WTC11 (cell line): ENCODE measurements at regions not wholly inside any gene's neighbourhood (a gene's known extent, or its start where the extent isn't known, plus 50 kb on each side); places are given as distances from the start of the nearest gene placed in this dataset.

Experiments used
- ATAC-seq: fragments of 200-7000 bp; cut with Tn5 transposase; 2 replicates; pipeline ENCODE4 v1.10.0; 2021; ENCODE audit warnings: mild to moderate bottlenecking, moderate library complexity
- CTCF ChIA-PET: fragments of 300-600 bp; sonication (Branson Sonifier 250); formaldehyde crosslinking; loops from one replicate; lab custom pipeline; 2021; ENCODE audit warnings: antibody characterized with exemption; lab: Charles Lee
- POLR2A ChIA-PET: fragments of 350-600 bp; sonication (Branson Sonifier 250); formaldehyde crosslinking; loops from one replicate; lab custom pipeline; 2021; ENCODE audit warnings: antibody characterized with exemption; lab: Charles Lee
- DNase-seq: peaks from one replicate; pipeline ENCODE4 v3.0.0; 2021; ENCODE audit warnings: low spot score
- H3K27ac Mint-ChIP-seq: 2 replicates; pipeline ENCODE4 v1.8.0; 2021; ENCODE audit warnings: mixed read lengths
- H3K27me3 Mint-ChIP-seq: 2 replicates; pipeline ENCODE4 v1.8.0; 2021; ENCODE audit warnings: low read depth, mild to moderate bottlenecking, moderate library complexity, mixed read lengths
- H3K36me3 Mint-ChIP-seq: 2 replicates; pipeline ENCODE4 v1.8.0; 2021; ENCODE audit warnings: mixed read lengths
- H3K4me1 Mint-ChIP-seq: 2 replicates; pipeline ENCODE4 v1.8.0; 2022; ENCODE audit warnings: mixed read lengths
- H3K4me3 Mint-ChIP-seq: 2 replicates; pipeline ENCODE4 v1.8.0; 2021; ENCODE audit warnings: mild to moderate bottlenecking, moderate library complexity, mixed read lengths
- H3K9me3 Mint-ChIP-seq: 2 replicates; pipeline ENCODE4 v1.8.0; 2021; ENCODE audit warnings: mixed read lengths
- FOXP1 ChIP-seq: sonication (generic); formaldehyde crosslinking; IDR thresholded peaks from 2 replicates; pipeline ENCODE4 v1.8.0; 2022; ENCODE audit warnings: missing genetic modification reagents, mild to moderate bottlenecking, moderate library complexity, borderline replicate concordance
- KAT7 ChIP-seq: sonication (generic); formaldehyde crosslinking; IDR thresholded peaks from 2 replicates; pipeline ENCODE4 v1.8.1; 2023; ENCODE audit warnings: missing genetic modification reagents, mild to moderate bottlenecking, borderline replicate concordance
- NFE2L1 ChIP-seq: sonication (generic); formaldehyde crosslinking; IDR thresholded peaks from 2 replicates; pipeline ENCODE4 v1.8.1; 2023; ENCODE audit warnings: missing genetic modification reagents
- NR1H2 ChIP-seq: sonication (generic); formaldehyde crosslinking; IDR thresholded peaks from 2 replicates; pipeline ENCODE4 v1.9.0; 2021; ENCODE audit warnings: mild to moderate bottlenecking, moderate library complexity, missing genetic modification reagents
- OVOL2 ChIP-seq: fragments of 250-450 bp; sonication (Bioruptor Pico); IDR thresholded peaks from 2 replicates; pipeline ENCODE4 v1.9.0; 2021; ENCODE audit warnings: mild to moderate bottlenecking, borderline replicate concordance
- TP53 ChIP-seq: sonication (generic); formaldehyde crosslinking; IDR thresholded peaks from 2 replicates; pipeline ENCODE4 v1.8.1; 2023; ENCODE audit warnings: mild to moderate bottlenecking, missing genetic modification reagents
- ZNF121 ChIP-seq: sonication (generic); formaldehyde crosslinking; IDR thresholded peaks from 2 replicates; pipeline ENCODE4 v1.8.0; 2023; ENCODE audit warnings: missing genetic modification reagents
- TF ChIP-seq, protein P1 (sequence below): sonication (generic); formaldehyde crosslinking; IDR thresholded peaks from 2 replicates; pipeline ENCODE4 v1.8.0; 2022; ENCODE audit warnings: mild to moderate bottlenecking, missing genetic modification reagents
- TF ChIP-seq, protein P2 (sequence below): sonication (generic); formaldehyde crosslinking; conservative IDR thresholded peaks from 2 replicates; pipeline ENCODE4 v1.8.1; 2023; ENCODE audit warnings: mild to moderate bottlenecking, low read depth, missing genetic modification reagents, moderate library complexity
- TF ChIP-seq, protein P3 (sequence below): fragments of 250-450 bp; sonication (Bioruptor Pico); IDR thresholded peaks from 2 replicates; pipeline ENCODE4 v1.9.0; 2021; ENCODE audit warnings: moderate library complexity, mild to moderate bottlenecking, inconsistent platforms, borderline replicate concordance
- TF ChIP-seq, protein P4 (sequence below): sonication (generic); formaldehyde crosslinking; IDR thresholded peaks from 2 replicates; pipeline ENCODE4 v1.8.0; 2022; ENCODE audit warnings: mild to moderate bottlenecking, missing genetic modification reagents
- TF ChIP-seq, protein P5 (sequence below): sonication (generic); formaldehyde crosslinking; conservative IDR thresholded peaks from 2 replicates; pipeline ENCODE4 v1.8.1; 2022; ENCODE audit warnings: mild to moderate bottlenecking, missing genetic modification reagents
- TF ChIP-seq, protein P6 (sequence below): sonication (generic); formaldehyde crosslinking; IDR thresholded peaks from 2 replicates; pipeline ENCODE4 v1.8.0; 2022; ENCODE audit warnings: missing genetic modification reagents
- TF ChIP-seq, protein P7 (sequence below): sonication (generic); formaldehyde crosslinking; IDR thresholded peaks from 2 replicates; pipeline ENCODE4 v1.8.1; 2022; ENCODE audit warnings: missing genetic modification reagents, borderline replicate concordance
- TF ChIP-seq, protein P8 (sequence below): sonication (generic); formaldehyde crosslinking; IDR thresholded peaks from 2 replicates; pipeline ENCODE4 v1.8.1; 2022; ENCODE audit warnings: low read depth, mild to moderate bottlenecking, moderate library complexity, missing genetic modification reagents, borderline replicate concordance

DNA sequence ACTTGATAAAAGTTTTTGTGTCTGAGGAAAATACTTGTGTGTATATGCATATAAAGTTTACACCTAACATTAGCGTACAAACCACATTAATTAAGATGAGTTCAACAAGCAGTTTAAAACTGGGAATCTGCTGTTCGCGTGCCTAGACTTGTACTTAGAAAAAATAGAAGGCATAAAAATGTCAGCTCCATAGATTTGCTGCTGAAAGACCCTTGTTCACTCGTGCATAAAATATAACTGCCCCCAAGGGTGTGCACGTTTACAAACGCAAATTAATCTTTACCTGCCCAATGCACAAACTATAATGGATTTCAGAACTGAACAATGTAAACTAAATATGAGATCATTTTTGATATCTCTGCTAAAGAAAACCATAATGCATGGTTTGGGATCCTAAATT is 392.3 kb upstream of the ADGRL2 start:
- Mint-ChIP-seq H3K4me1 (peaks cover 68% of the 10 kb centered on the region), H3K27ac (no peak overlapping the region), H3K27me3 (no peaks in the 10 kb centered on the region), H3K36me3 (no peaks in the 10 kb centered on the region), H3K4me3 (no peak overlapping the region), H3K9me3 (no peaks in the 10 kb centered on the region)
- ChIA-PET CTCF (no interaction called here), POLR2A (no interaction called here)
- ATAC-seq = no peak
- TF ChIP-seq, protein P1, sequence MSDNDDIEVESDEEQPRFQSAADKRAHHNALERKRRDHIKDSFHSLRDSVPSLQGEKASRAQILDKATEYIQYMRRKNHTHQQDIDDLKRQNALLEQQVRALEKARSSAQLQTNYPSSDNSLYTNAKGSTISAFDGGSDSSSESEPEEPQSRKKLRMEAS (CRISPR knock-in tag) = no peak
- TF ChIP-seq, protein P2, sequence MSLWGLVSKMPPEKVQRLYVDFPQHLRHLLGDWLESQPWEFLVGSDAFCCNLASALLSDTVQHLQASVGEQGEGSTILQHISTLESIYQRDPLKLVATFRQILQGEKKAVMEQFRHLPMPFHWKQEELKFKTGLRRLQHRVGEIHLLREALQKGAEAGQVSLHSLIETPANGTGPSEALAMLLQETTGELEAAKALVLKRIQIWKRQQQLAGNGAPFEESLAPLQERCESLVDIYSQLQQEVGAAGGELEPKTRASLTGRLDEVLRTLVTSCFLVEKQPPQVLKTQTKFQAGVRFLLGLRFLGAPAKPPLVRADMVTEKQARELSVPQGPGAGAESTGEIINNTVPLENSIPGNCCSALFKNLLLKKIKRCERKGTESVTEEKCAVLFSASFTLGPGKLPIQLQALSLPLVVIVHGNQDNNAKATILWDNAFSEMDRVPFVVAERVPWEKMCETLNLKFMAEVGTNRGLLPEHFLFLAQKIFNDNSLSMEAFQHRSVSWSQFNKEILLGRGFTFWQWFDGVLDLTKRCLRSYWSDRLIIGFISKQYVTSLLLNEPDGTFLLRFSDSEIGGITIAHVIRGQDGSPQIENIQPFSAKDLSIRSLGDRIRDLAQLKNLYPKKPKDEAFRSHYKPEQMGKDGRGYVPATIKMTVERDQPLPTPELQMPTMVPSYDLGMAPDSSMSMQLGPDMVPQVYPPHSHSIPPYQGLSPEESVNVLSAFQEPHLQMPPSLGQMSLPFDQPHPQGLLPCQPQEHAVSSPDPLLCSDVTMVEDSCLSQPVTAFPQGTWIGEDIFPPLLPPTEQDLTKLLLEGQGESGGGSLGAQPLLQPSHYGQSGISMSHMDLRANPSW (CRISPR knock-in tag) = no peak
- TF ChIP-seq FOXP1 (CRISPR knock-in tag) (no peak), TP53 (CRISPR knock-in tag) (no peak), NR1H2 (CRISPR knock-in tag) (no peak), ZNF121 (CRISPR knock-in tag) (no peak), OVOL2 (no peak), KAT7 (CRISPR knock-in tag) (no peak), NFE2L1 (CRISPR knock-in tag) (no peak)
- TF ChIP-seq, protein P3, sequence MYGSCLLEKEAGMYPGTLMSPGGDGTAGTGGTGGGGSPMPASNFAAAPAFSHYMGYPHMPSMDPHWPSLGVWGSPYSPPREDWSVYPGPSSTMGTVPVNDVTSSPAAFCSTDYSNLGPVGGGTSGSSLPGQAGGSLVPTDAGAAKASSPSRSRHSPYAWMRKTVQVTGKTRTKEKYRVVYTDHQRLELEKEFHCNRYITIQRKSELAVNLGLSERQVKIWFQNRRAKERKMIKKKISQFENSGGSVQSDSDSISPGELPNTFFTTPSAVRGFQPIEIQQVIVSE (CRISPR knock-in tag) = no peak
- TF ChIP-seq, protein P4, sequence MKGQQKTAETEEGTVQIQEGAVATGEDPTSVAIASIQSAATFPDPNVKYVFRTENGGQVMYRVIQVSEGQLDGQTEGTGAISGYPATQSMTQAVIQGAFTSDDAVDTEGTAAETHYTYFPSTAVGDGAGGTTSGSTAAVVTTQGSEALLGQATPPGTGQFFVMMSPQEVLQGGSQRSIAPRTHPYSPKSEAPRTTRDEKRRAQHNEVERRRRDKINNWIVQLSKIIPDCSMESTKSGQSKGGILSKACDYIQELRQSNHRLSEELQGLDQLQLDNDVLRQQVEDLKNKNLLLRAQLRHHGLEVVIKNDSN = no peak
- TF ChIP-seq, protein P5, sequence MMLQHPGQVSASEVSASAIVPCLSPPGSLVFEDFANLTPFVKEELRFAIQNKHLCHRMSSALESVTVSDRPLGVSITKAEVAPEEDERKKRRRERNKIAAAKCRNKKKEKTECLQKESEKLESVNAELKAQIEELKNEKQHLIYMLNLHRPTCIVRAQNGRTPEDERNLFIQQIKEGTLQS (CRISPR knock-in tag) = no peak
- TF ChIP-seq, protein P6, sequence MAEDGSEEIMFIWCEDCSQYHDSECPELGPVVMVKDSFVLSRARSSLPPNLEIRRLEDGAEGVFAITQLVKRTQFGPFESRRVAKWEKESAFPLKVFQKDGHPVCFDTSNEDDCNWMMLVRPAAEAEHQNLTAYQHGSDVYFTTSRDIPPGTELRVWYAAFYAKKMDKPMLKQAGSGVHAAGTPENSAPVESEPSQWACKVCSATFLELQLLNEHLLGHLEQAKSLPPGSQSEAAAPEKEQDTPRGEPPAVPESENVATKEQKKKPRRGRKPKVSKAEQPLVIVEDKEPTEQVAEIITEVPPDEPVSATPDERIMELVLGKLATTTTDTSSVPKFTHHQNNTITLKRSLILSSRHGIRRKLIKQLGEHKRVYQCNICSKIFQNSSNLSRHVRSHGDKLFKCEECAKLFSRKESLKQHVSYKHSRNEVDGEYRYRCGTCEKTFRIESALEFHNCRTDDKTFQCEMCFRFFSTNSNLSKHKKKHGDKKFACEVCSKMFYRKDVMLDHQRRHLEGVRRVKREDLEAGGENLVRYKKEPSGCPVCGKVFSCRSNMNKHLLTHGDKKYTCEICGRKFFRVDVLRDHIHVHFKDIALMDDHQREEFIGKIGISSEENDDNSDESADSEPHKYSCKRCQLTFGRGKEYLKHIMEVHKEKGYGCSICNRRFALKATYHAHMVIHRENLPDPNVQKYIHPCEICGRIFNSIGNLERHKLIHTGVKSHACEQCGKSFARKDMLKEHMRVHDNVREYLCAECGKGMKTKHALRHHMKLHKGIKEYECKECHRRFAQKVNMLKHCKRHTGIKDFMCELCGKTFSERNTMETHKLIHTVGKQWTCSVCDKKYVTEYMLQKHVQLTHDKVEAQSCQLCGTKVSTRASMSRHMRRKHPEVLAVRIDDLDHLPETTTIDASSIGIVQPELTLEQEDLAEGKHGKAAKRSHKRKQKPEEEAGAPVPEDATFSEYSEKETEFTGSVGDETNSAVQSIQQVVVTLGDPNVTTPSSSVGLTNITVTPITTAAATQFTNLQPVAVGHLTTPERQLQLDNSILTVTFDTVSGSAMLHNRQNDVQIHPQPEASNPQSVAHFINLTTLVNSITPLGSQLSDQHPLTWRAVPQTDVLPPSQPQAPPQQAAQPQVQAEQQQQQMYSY (CRISPR knock-in tag) = no peak
- TF ChIP-seq, protein P7, sequence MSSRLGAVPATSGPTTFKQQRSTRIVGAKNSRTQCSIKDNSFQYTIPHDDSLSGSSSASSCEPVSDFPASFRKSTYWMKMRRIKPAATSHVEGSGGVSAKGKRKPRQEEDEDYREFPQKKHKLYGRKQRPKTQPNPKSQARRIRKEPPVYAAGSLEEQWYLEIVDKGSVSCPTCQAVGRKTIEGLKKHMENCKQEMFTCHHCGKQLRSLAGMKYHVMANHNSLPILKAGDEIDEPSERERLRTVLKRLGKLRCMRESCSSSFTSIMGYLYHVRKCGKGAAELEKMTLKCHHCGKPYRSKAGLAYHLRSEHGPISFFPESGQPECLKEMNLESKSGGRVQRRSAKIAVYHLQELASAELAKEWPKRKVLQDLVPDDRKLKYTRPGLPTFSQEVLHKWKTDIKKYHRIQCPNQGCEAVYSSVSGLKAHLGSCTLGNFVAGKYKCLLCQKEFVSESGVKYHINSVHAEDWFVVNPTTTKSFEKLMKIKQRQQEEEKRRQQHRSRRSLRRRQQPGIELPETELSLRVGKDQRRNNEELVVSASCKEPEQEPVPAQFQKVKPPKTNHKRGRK (CRISPR knock-in tag) = no peak
- TF ChIP-seq, protein P8, sequence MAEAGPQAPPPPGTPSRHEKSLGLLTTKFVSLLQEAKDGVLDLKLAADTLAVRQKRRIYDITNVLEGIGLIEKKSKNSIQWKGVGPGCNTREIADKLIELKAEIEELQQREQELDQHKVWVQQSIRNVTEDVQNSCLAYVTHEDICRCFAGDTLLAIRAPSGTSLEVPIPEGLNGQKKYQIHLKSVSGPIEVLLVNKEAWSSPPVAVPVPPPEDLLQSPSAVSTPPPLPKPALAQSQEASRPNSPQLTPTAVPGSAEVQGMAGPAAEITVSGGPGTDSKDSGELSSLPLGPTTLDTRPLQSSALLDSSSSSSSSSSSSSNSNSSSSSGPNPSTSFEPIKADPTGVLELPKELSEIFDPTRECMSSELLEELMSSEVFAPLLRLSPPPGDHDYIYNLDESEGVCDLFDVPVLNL (CRISPR knock-in tag) = no peak
- no peak for DNase-seq
